ENCODE measurements at regions not wholly inside any gene's neighbourhood (a gene's known extent, or its start where the extent isn't known, plus 50 kb on each side); places are given as distances from the start of the nearest gene placed in this dataset.

DNA sequence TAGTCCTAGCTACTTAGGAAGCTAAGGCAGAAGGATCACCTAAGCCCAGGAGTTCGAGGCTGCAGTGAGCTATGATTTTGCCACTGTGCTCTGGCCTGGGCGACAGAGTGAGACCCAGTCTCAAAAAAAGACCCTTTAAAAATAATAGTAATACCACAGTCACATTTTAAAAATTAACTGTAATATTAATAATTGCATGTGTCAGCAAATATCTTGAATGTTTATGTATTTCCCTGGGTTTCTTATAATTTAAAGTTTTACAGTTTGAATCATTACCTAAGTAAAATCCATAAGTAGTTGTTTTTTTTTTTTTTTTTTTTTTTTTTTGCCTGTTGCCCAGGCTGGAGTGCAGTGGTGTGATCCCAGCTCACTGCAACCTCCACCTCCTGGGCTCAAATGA lies 69.2 kb downstream of the LYZL2 start:
- Histone ChIP-seq H3K27ac (no peak overlapping the region), H3K36me3 (no peaks in the 10 kb centered on the region), H3K4me1 (no peaks in the 10 kb centered on the region), H3K4me3 (no peak overlapping the region), H3K27me3 (no peaks in the 10 kb centered on the region), H3K9me3 (no peaks in the 10 kb centered on the region)
- DNase-seq (ENCODE audit: low spot score in 2 of 2) = no peak
- intact Hi-C loops (cut with DNase I) = no loop called here
- TF ChIP-seq, protein P1, sequence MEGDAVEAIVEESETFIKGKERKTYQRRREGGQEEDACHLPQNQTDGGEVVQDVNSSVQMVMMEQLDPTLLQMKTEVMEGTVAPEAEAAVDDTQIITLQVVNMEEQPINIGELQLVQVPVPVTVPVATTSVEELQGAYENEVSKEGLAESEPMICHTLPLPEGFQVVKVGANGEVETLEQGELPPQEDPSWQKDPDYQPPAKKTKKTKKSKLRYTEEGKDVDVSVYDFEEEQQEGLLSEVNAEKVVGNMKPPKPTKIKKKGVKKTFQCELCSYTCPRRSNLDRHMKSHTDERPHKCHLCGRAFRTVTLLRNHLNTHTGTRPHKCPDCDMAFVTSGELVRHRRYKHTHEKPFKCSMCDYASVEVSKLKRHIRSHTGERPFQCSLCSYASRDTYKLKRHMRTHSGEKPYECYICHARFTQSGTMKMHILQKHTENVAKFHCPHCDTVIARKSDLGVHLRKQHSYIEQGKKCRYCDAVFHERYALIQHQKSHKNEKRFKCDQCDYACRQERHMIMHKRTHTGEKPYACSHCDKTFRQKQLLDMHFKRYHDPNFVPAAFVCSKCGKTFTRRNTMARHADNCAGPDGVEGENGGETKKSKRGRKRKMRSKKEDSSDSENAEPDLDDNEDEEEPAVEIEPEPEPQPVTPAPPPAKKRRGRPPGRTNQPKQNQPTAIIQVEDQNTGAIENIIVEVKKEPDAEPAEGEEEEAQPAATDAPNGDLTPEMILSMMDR (IDR thresholded peaks at IDR 0.05) = no peak

DNA sequence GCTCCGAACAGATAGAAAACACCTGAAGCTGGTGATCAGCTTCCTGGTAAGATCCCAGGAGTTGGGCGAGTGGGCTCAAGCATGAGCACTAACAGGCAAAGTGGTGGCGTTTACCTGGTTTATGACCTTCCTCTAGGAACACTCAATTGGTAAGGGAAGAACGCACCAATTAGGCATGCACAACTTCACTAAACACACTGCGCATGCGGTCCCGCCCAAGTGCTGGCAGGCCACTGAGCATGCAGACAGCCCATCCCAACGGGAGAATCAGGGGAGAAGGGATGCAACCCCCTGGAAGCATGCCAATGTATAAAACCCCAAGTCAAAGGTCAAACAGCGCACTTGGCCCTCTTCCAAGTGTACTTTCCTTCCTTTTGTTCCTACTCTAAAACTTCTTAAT lies 70.4 kb downstream of the LYZL2 start:
- no peaks in the 10 kb centered on the region for H3K4me1 ChIP-seq
- no peak for DNase-seq (ENCODE audit: low spot score in 2 of 2)
- H3K9me3 ChIP-seq = no peaks in the 10 kb centered on the region
- H3K4me3 ChIP-seq = no peak overlapping the region
- H3K36me3 ChIP-seq = no peaks in the 10 kb centered on the region
- intact Hi-C loops (cut with DNase I) = no loop called here
- no peaks in the 10 kb centered on the region for H3K27me3 ChIP-seq
- H3K27ac ChIP-seq = no peak overlapping the region
- TF ChIP-seq, protein P1 (IDR thresholded peaks at IDR 0.05) = no peak

DNA sequence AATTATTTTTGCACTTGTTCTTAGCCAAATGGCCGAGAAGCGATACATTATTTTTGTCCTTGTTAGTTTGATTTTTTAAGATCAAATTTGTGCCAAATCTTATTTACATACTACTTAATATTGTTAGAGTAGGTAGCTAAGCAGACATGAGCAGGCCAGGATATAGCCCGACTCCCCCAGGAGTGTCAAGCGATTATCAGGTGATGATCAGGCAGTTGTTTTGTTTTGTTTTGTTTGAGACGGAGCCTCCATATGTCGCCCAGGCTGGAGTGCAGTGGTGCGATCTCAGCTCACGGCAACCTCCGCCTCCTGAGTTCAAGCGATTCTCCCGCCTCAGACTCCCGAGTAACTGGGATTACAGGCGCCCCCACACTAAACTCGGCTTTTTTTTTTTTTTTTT lies 71.1 kb downstream of the LYZL2 start:
- intact Hi-C loops (cut with DNase I) = no loop called here
- H3K27ac ChIP-seq = no peak overlapping the region
- no peaks in the 10 kb centered on the region for H3K36me3 ChIP-seq
- no peak for DNase-seq (ENCODE audit: low spot score in 2 of 2)
- no peak overlapping the region for H3K4me3 ChIP-seq
- H3K4me1 ChIP-seq = peaks cover 0 to 1% of the 10 kb centered on the region in 2 donors
- TF ChIP-seq, protein P1 (IDR thresholded peaks at IDR 0.05) = no peak
- no peaks in the 10 kb centered on the region for H3K9me3 ChIP-seq
- H3K27me3 ChIP-seq = no peaks in the 10 kb centered on the region

DNA sequence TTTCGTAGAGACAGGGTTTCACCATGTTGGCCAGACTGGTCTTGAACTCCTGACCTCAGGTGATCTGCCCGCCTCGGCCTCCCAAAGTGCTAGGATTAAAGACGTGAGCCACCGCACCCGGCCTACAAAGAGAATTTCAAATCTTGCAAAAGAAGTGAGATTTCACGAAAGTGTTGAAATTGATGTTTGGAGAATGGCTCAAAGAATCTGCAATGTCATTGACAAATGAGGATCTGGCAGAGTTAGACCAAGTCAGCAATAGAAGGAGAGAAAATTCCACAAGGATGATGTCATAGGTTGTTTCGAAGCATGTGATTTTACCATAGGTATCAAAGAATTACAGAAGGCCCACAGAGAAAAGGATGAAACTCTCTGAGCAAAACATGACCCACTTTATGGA lies 71.7 kb downstream of the LYZL2 start:
- Histone ChIP-seq H3K9me3 (no peaks in the 10 kb centered on the region), H3K27me3 (no peaks in the 10 kb centered on the region), H3K4me1 (peaks cover 0 to 5% of the 10 kb centered on the region in 2 donors), H3K4me3 (no peak overlapping the region), H3K36me3 (no peaks in the 10 kb centered on the region), H3K27ac (no peak overlapping the region)
- DNase-seq (ENCODE audit: low spot score in 2 of 2) = no peak
- intact Hi-C loops (cut with DNase I) = no loop called here
- TF ChIP-seq, protein P1 (IDR thresholded peaks at IDR 0.05) = no peak

DNA sequence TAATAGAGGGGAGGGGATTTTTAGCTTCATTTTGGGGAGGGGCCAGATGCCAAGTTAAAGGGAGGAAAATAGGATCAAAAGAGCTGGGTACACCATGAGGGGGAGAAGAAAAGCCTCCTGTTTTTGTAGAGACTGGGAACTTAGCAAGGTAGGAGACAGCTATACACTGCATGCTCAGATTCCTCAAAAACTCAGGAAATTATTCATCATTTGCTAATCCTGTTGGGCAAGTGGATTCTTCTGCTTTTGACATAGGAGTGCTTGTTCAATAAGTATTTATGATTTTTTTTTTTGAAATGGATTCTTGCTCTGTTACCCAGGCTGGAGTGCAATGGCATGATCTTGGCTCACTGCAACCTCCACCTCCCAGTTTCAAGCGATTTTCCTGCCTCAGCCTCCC lies 73.4 kb downstream of the LYZL2 start:
- Histone ChIP-seq H3K4me1 (peaks cover 0 to 5% of the 10 kb centered on the region in 2 donors), H3K36me3 (no peaks in the 10 kb centered on the region)
- intact Hi-C loops (cut with DNase I) = no loop called here

More for the DNA sequence above, 73.4 kb downstream of the LYZL2 start:
- TF ChIP-seq, protein P1 (IDR thresholded peaks at IDR 0.05) = no peak
- no peak for DNase-seq (ENCODE audit: low spot score in 2 of 2)
- no peak overlapping the region for H3K27ac ChIP-seq
- no peaks in the 10 kb centered on the region for H3K9me3 ChIP-seq
- no peaks in the 10 kb centered on the region for H3K27me3 ChIP-seq
- no peak overlapping the region for H3K4me3 ChIP-seq
